B cell (primary cell): ENCODE measurements at regions not wholly inside any gene's neighbourhood (a gene's known extent, or its start where the extent isn't known, plus 50 kb on each side); places are given as distances from the start of the nearest gene placed in this dataset.

ENCODE experiments used
- ATAC-seq: fragments of 200-7000 bp; cut with Tn5 transposase; one replicate; pipeline ENCODE4 v1.10.0; 2021; ENCODE audit warnings: low read depth, mild to moderate bottlenecking, moderate number of reproducible peaks, moderate library complexity
- CTCF ChIA-PET: fragments of 350-600 bp; sonication (Branson Sonifier 250); formaldehyde crosslinking; loops from one replicate; lab custom pipeline; 2021; ENCODE audit warnings: antibody characterized with exemption, inconsistent platforms; lab: Charles Lee
- POLR2A ChIA-PET: fragments of 350-600 bp; sonication (Branson Sonifier 250); formaldehyde crosslinking; loops from one replicate; lab custom pipeline; 2021; ENCODE audit warnings: antibody characterized with exemption; lab: Charles Lee
- DNase-seq: peaks from one replicate; pipeline ENCODE4 v3.0.0; 2013
- H2AFZ ChIP-seq: 2 replicates; pipeline ENCODE4 v1.6.1; 2012; ENCODE audit warnings: mild to moderate bottlenecking, low read depth, low read length; ENCODE audit not compliant: insufficient read depth, poor library complexity, severe bottlenecking
- H3K27ac ChIP-seq, 2 donors: 1 replicate in 1 of 2; 2 replicates in 1 of 2; pipeline ENCODE4 v1.5.1; 2012 to 2013; ENCODE audit warnings: low read length in 2 of 2, mild to moderate bottlenecking in 2 of 2, moderate library complexity in 1 of 2
- H3K27me3 ChIP-seq, 4 experiments: fragments of 200-600 bp in 1 of 4; sonication (generic) in 1 of 4; replicated peaks in 1 of 4; 1 replicate in 2 of 4; 2 replicates in 2 of 4; pipeline versions ENCODE4 v1.6.1 to v1.7.0; 2013 to 2016; ENCODE audit warnings: low read length in 3 of 4, mild to moderate bottlenecking in 2 of 4, mixed read lengths in 1 of 4, moderate library complexity in 1 of 4; ENCODE audit not compliant: insufficient read depth in 4 of 4, control insufficient read depth in 3 of 4; ENCODE audit errors: control extremely low read depth in 1 of 4
- H3K36me3 ChIP-seq, 2 experiments: replicated peaks in 1 of 2; 1 replicate in 1 of 2; 2 replicates in 1 of 2; pipeline versions ENCODE4 v1.6.1 to v1.7.1; 2013; ENCODE audit warnings: low read length in 1 of 2; ENCODE audit not compliant: insufficient read depth in 2 of 2, control insufficient read depth in 1 of 2; ENCODE audit errors: control extremely low read depth in 1 of 2, extremely low read depth in 1 of 2
- H3K4me1 ChIP-seq, 2 donors: fragments of 200-600 bp in 1 of 2; sonication (generic) in 1 of 2; 1 replicate in 1 of 2; 2 replicates in 1 of 2; pipeline versions ENCODE4 v1.5.1 to v1.6.1; 2013 to 2017; ENCODE audit warnings: low read length in 2 of 2; ENCODE audit not compliant: control insufficient read depth in 2 of 2, insufficient read depth in 2 of 2
- H3K4me2 ChIP-seq: replicated peaks from 2 replicates; pipeline ENCODE3; 2012; ENCODE audit warnings: mild to moderate bottlenecking, low read depth, low read length; ENCODE audit not compliant: poor library complexity, severe bottlenecking
- H3K4me3 ChIP-seq, 5 experiments: fragments of 200-600 bp in 1 of 5; sonication (generic) in 1 of 5; 1 replicate in 3 of 5; 2 replicates in 2 of 5; pipeline versions ENCODE4 v1.5.1 to v1.7.0; 2011 to 2016; ENCODE audit warnings: low read length in 4 of 5, mild to moderate bottlenecking in 4 of 5, low read depth in 2 of 5, control low read depth in 1 of 5, moderate library complexity in 1 of 5; ENCODE audit not compliant: insufficient read depth in 1 of 5; ENCODE audit errors: control extremely low read depth in 1 of 5, extremely low read depth in 1 of 5
- H3K79me2 ChIP-seq: fragments of 200-600 bp; sonication (generic); one replicate; pipeline ENCODE4 v1.6.0; 2016; ENCODE audit warnings: low read length; ENCODE audit not compliant: control insufficient read depth, insufficient read depth
- H3K9ac ChIP-seq: fragments of 200-600 bp; sonication (generic); 2 replicates; pipeline ENCODE4 v1.6.1; 2017; ENCODE audit warnings: mild to moderate bottlenecking, low read length, moderate library complexity
- H3K9me3 ChIP-seq, 3 donors: one replicate each; pipeline versions ENCODE4 v1.6.1 to v1.7.1; 2013; ENCODE audit warnings: low read length in 2 of 3; ENCODE audit not compliant: control insufficient read depth in 2 of 3, insufficient read depth in 1 of 3; ENCODE audit errors: control extremely low read depth in 1 of 3
- H4K20me1 ChIP-seq: 2 replicates; pipeline ENCODE4 v1.6.0; 2012; ENCODE audit warnings: mild to moderate bottlenecking, low read length; ENCODE audit not compliant: insufficient read depth, control insufficient read depth, poor library complexity, severe bottlenecking
- H3K27ac Mint-ChIP-seq: one replicate; pipeline ENCODE4 v1.8.0; 2021; ENCODE audit warnings: mixed read lengths
- H3K27me3 Mint-ChIP-seq: one replicate; pipeline ENCODE4 v1.8.0; 2021; ENCODE audit warnings: mixed read lengths
- H3K4me1 Mint-ChIP-seq: one replicate; pipeline ENCODE4 v1.8.0; 2021; ENCODE audit warnings: mixed read lengths
- H3K4me3 Mint-ChIP-seq: one replicate; pipeline ENCODE4 v1.8.0; 2021; ENCODE audit warnings: mixed read lengths
- H3K9me3 Mint-ChIP-seq: one replicate; pipeline ENCODE4 v1.8.0; 2022; ENCODE audit warnings: mixed read lengths; ENCODE audit not compliant: insufficient read depth
- EZH2 ChIP-seq: IDR thresholded peaks from 2 replicates; pipeline ENCODE4 v1.6.1; 2012; ENCODE audit warnings: borderline replicate concordance, low read depth, mild to moderate bottlenecking, moderate library complexity, low read length; ENCODE audit not compliant: insufficient read depth, poor library complexity, severe bottlenecking
- WGBS: methylation state at CpG from one replicate; pipeline ENCODE4 v1.1.5; 2013; ENCODE audit warnings: missing lambda C conversion rate; ENCODE audit not compliant: insufficient coverage; 5-methylcytosine and 5-hydroxymethylcytosine counted together
- intact Hi-C: fragments of 100-400 bp; cut with micrococcal nuclease; formaldehyde crosslinking; loops from one replicate; pipeline ENCODE4 v1.10.0; 2022
- TF ChIP-seq, protein P1 (sequence below): fragments of 200-600 bp; IDR thresholded peaks from one replicate; pipeline ENCODE4 v1.8.0; 2022; ENCODE audit warnings: antibody characterized with exemption, mild to moderate bottlenecking

DNA sequence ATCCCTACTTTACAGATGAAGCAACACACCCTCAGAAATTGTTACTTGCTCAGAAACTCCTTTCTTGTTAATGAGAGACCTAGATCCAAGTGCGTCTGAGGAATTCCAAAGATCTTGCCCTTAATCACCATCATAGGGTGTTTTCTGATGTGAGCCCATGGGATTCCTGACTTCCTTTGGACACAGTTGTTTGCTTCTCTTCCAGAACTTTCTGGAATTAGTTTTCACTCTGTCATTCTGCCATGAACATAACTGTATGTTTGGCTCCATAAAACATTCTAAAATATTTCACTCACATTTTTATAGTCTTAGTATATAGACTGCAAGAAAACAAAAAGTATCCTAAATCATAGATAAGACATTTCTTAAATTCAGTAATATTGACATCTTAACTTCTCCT, 593.9 kb upstream of the SOX11 start:
- no peak for ATAC-seq

DNA sequence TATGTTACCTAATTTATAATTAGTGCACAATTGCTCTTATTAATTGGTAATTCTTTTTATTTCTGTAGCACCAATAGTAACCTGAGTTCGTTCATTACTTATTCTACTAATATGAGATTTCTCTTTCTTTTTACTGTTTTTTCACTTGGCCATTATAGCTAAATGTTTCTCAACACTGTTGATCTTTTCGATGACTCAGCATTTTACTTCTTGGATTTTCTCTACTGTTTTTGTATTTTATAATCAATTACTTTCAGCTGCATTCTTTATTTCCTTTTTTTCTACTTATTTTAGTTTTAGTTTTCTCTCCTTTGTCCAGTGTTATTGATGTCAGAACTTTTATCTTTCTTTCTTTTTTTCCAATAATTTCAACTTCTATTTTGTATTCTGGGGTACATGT, 589.4 kb upstream of the SOX11 start:
- H3K27ac Mint-ChIP-seq: no peak overlapping the region
- POLR2A ChIA-PET: no interaction called here
- TF ChIP-seq, protein P1, sequence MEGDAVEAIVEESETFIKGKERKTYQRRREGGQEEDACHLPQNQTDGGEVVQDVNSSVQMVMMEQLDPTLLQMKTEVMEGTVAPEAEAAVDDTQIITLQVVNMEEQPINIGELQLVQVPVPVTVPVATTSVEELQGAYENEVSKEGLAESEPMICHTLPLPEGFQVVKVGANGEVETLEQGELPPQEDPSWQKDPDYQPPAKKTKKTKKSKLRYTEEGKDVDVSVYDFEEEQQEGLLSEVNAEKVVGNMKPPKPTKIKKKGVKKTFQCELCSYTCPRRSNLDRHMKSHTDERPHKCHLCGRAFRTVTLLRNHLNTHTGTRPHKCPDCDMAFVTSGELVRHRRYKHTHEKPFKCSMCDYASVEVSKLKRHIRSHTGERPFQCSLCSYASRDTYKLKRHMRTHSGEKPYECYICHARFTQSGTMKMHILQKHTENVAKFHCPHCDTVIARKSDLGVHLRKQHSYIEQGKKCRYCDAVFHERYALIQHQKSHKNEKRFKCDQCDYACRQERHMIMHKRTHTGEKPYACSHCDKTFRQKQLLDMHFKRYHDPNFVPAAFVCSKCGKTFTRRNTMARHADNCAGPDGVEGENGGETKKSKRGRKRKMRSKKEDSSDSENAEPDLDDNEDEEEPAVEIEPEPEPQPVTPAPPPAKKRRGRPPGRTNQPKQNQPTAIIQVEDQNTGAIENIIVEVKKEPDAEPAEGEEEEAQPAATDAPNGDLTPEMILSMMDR: no peak
- TF ChIP-seq EZH2: no peak
- Histone ChIP-seq H3K79me2 (no peaks in the 10 kb centered on the region), H3K27me3 (no peaks in the 10 kb centered on the region), H3K4me3 (no peak overlapping the region), H3K4me2 (no peak overlapping the region), H3K4me1 (no peaks in the 10 kb centered on the region), H3K9me3 (peaks cover 0 to 3% (median 1%) of the 10 kb centered on the region in 3 donors), H3K9ac (no peak overlapping the region), H2AFZ (no peak overlapping the region), H4K20me1 (no peaks in the 10 kb centered on the region), H3K36me3 (no peaks in the 10 kb centered on the region), H3K27ac (no peak overlapping the region)
- DNase-seq (no peak), ATAC-seq (no peak)
- H3K27me3 Mint-ChIP-seq: no peaks in the 10 kb centered on the region
- no peaks in the 10 kb centered on the region for H3K4me1 Mint-ChIP-seq
- H3K4me3 Mint-ChIP-seq: no peak overlapping the region
- no CpG with 5 or more reads among the region's 2 CpGs for WGBS
- intact Hi-C loops: no loop called here
- no peaks in the 10 kb centered on the region for H3K9me3 Mint-ChIP-seq
- CTCF ChIA-PET: no interaction called here

More for the DNA sequence above, 593.9 kb upstream of the SOX11 start:
- intact Hi-C loops: no loop called here
- TF ChIP-seq EZH2: no peak
- TF ChIP-seq, protein P1: no peak
- no peak overlapping the region for H3K27ac Mint-ChIP-seq
- Histone ChIP-seq H4K20me1 (no peaks in the 10 kb centered on the region), H2AFZ (no peak overlapping the region), H3K4me1 (no peaks in the 10 kb centered on the region), H3K79me2 (no peaks in the 10 kb centered on the region), H3K27me3 (no peaks in the 10 kb centered on the region), H3K4me2 (no peak overlapping the region), H3K36me3 (no peaks in the 10 kb centered on the region), H3K9ac (no peak overlapping the region), H3K9me3 (no peaks in the 10 kb centered on the region), H3K27ac (no peak overlapping the region), H3K4me3 (no peak overlapping the region)
- ChIA-PET POLR2A (no interaction called here), CTCF (no interaction called here)
- H3K27me3 Mint-ChIP-seq: no peaks in the 10 kb centered on the region
- no peaks in the 10 kb centered on the region for H3K4me1 Mint-ChIP-seq
- no CpG with 5 or more reads among the region's 1 CpG for WGBS
- no peak for DNase-seq
- H3K9me3 Mint-ChIP-seq: peaks cover 5% of the 10 kb centered on the region
- H3K4me3 Mint-ChIP-seq: no peak overlapping the region
